ENCODE measurements at regions not wholly inside any gene's neighbourhood (a gene's known extent, or its start where the extent isn't known, plus 50 kb on each side); places are given as distances from the start of the nearest gene placed in this dataset.
"Not testable (repeated sequence)": the region's sequence is repeated elsewhere in the genome, so short reads cannot be mapped to it uniquely, and the experiment has no call there.

- intact Hi-C loops (cut with micrococcal nuclease) = not testable (repeated sequence)
Measured at GRCh38 chr2:199033761-199034160, 424.0 kb downstream of the SATB2 start.

- intact Hi-C loops (cut with micrococcal nuclease) = no loop called here
Measured at GRCh38 chr2:199025146-199025545, 432.6 kb downstream of the SATB2 start.

DNA sequence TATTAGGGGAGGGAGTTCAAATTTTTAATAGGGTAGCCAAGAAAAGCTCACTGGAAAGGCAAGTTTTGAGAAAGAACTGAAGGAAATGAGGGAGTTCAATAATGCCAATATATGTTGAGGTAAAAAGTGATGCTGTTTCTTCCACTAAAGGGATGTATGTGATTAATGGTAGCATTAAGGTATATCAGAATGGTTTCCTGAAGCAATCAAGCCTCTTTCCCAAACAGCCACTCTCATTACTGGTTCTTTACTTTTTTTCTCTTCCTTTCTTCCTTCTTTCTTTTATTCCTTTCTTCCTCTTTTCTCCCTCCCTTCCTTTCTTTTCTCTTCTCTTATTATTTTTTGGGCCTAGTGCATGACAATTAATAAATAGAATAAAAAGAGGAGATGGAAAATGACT, 433.5 kb downstream of the SATB2 start:
- intact Hi-C loops (cut with micrococcal nuclease) = no loop called here

GRCh38 chr2:199019898-199020507, 437.7 kb downstream of the SATB2 start:
- intact Hi-C loops (cut with micrococcal nuclease) = no loop called here

DNA sequence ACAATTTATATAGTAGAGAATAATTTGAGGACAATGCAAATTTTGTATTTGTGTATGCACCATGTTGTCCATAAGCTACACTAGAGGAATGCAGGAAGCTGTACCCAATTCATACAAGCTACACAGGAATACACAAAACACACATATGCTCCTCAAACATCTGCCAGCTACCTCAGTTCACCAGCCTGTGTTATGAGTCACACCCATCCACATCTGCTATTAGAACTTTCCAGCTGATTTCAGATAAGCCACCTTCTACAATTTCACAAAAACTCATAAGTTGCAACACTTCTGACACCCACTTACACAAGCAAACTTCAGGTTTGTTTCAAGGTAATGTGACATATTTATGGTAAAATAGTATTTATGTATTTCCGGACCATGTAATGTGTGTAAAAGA, 438.9 kb downstream of the SATB2 start:
- intact Hi-C loops (cut with micrococcal nuclease) = no loop called here

DNA sequence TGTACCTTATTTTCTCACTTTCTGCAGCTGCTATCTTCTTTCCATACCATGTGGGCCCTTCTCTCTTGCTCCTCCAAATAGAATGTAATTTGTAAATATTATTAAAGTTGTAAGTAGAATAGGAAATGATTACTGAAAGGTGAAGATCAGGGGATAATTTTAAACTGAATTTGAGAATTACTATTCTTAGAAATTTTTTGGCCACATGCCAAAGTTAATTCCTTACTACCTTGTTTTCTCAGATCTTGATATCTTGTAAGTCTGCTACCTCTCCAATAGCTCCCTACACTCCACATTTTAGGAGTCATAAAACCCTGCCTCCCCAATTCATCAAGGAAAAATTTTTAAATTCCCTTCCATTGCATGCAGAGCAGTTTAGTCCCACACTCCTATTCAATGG, 442.7 kb downstream of the SATB2 start:
- intact Hi-C loops (cut with micrococcal nuclease) = no loop called here

GRCh38 chr2:199014226-199014625, 443.5 kb downstream of the SATB2 start:
- intact Hi-C loops (cut with micrococcal nuclease) = no loop called here

- intact Hi-C loops (cut with micrococcal nuclease) = no loop called here
Measured at GRCh38 chr2:199011908-199012307, 445.8 kb downstream of the SATB2 start.

GRCh38 chr2:198994678-198995077, 463.1 kb downstream of the SATB2 start:
- intact Hi-C loops (cut with micrococcal nuclease) = no loop called here

DNA sequence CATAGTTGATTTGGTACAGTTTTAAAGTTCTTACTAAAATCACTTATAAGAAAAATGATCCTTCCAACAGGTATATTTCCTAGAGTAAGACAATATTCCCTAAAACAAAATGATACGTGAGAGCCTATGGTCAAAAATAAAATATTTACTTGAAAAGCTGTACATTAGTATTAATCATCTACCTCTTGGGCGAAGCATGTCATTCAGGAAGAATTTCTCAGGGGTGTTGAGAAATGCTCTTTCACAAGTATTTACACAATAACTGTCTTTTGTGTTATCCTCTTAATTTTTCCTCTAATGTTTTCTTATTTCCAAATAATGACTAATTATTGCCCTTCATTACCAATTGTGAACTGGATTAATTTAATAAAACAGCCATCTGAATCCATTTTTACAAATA, 466.3 kb downstream of the SATB2 start:
- intact Hi-C loops (cut with micrococcal nuclease) = no loop called here

GRCh38 chr2:198975779-198976178, 482.0 kb downstream of the SATB2 start:
- intact Hi-C loops (cut with micrococcal nuclease) = no loop called here

- intact Hi-C loops (cut with micrococcal nuclease) = no loop called here
Measured at GRCh38 chr2:198973785-198974184, 484.0 kb downstream of the SATB2 start.

DNA sequence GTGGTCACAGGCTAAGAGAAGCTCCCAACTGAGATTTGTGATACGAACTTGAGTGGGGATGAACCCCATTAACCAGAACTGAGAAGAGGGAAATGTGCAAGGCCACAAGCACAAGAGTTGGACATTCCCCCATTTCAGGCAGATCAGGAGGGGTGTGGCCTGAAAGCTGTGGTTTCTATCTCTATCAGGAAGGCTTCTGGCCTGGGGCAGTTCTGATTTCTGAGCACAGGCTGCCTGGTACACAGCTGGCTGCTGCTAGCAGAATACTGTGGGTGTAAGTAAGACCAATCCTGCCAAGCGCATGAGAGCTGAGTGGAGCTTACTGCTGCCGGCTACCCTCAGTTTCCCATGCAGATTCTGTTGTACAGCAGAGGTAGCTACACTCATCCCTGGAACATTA, 484.6 kb downstream of the SATB2 start:
- intact Hi-C loops (cut with micrococcal nuclease) = no loop called here

GRCh38 chr2:198968545-198968944, 489.2 kb downstream of the SATB2 start:
- intact Hi-C loops (cut with micrococcal nuclease) = no loop called here

GRCh38 chr2:198966269-198966668, 491.5 kb downstream of the SATB2 start:
- intact Hi-C loops (cut with micrococcal nuclease) = no loop called here

DNA sequence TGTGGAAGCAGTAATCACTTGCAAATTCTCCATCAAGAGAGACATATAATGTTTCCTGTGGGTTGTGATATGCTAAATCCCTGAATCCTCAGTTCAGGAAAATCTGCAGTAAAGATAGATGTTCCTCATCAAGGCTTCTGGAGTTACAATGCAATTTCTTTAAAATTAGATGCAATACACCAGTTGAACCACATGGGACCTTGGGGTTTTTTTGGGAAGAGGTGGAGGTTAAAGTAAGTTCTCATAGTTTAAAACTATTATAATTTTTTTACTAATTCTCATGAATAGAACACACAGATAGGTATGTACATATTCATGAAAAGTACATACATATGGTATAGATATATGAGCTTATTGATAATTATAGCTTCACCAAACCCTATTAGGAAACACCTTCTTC, 496.2 kb downstream of the SATB2 start:
- intact Hi-C loops (cut with micrococcal nuclease) = no loop called here

GRCh38 chr2:198957181-198957580, 500.6 kb downstream of the SATB2 start:
- intact Hi-C loops (cut with micrococcal nuclease) = no loop called here

DNA sequence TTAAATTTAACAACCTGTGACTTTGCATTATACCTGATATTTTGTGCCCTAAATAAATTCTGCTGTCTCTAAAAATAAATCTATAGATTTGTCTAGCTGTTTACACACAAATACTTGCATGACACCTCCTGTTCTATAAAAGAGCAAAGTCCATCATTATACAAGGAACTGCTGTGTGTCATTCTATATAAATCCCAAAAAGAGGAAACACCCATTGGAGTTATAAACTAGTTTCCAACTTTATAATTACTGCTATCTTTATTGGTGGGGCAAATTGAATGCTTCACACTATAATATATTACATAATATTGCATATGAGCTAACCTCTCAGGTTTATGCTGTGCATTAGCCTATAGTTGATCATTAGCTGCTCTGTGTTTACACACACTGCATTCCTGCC, 504.4 kb downstream of the SATB2 start:
- intact Hi-C loops (cut with micrococcal nuclease) = no loop called here

DNA sequence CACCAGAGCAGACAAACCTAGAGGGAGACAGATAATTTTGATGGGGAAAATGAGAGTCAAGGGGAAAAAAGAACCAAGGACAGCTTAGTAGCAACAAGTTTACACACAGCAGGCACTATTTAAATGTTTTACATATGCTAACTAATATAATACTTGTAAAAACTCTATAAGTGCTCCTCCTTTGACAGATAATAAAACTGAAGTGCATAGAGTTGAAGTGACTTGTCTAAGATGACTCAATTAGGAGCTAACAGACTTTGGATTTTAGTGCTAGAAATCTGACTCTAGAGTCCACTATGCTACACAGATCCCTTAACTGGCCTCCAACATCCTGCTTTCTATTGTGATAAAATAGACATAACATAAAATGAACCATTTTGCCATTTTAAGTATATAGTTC, 506.9 kb downstream of the SATB2 start:
- intact Hi-C loops (cut with micrococcal nuclease) = no loop called here

- intact Hi-C loops (cut with micrococcal nuclease) = no loop called here
Measured at GRCh38 chr2:198945496-198945895, 512.2 kb downstream of the SATB2 start.

- intact Hi-C loops (cut with micrococcal nuclease) = no loop called here
Measured at GRCh38 chr2:198930170-198930569, 527.6 kb downstream of the SATB2 start.

- intact Hi-C loops (cut with micrococcal nuclease) = no loop called here
Measured at GRCh38 chr2:198928026-198928425, 529.7 kb downstream of the SATB2 start.

GRCh38 chr2:198917926-198918720, 539.6 kb downstream of the SATB2 start:
- intact Hi-C loops (cut with micrococcal nuclease) = no loop called here

All from T-helper 2 cell treated with Interferon-gamma antibody and Interleukin-4, amounts not matched to agents 100 ng/mL and 5 ng/mL, for 36 hours (primary cell).